ENCODE measurements at regions not wholly inside any gene's neighbourhood (a gene's known extent, or its start where the extent isn't known, plus 50 kb on each side); places are given as distances from the start of the nearest gene placed in this dataset.

GRCh38 chr10:90396721-90397120 lies 461.1 kb downstream of the HTR7 start:
- no peak for DNase-seq (ENCODE audit: low spot score, unreplicated experiment)
- H3K27me3 Mint-ChIP-seq = no peaks in the 10 kb centered on the region
- no peak for TF ChIP-seq CTCF (IDR thresholded peaks at IDR 0.05; ENCODE audit: unreplicated experiment)
- H3K36me3 Mint-ChIP-seq (ENCODE audit: insufficient read depth) = no peaks in the 10 kb centered on the region
- H3K27ac Mint-ChIP-seq = no peak overlapping the region
- no peaks in the 10 kb centered on the region for H3K4me1 Mint-ChIP-seq (ENCODE audit: low read depth)
- H3K9me3 Mint-ChIP-seq (ENCODE audit: low read depth) = no peaks in the 10 kb centered on the region
- no peak overlapping the region for H3K4me3 Mint-ChIP-seq (ENCODE audit: low read depth)

- no peaks in the 10 kb centered on the region for H3K9me3 Mint-ChIP-seq (ENCODE audit: low read depth)
- no peaks in the 10 kb centered on the region for H3K36me3 Mint-ChIP-seq (ENCODE audit: insufficient read depth)
- H3K4me3 Mint-ChIP-seq (ENCODE audit: low read depth) = no peak overlapping the region
These were observed 459.3 kb downstream of the HTR7 start for GRCh38 chr10:90398566-90398965.

GRCh38 chr10:90399782-90400181 lies 458.1 kb downstream of the HTR7 start:
- no peaks in the 10 kb centered on the region for H3K4me1 Mint-ChIP-seq (ENCODE audit: low read depth)
- H3K4me3 Mint-ChIP-seq (ENCODE audit: low read depth) = no peak overlapping the region
- no peak for TF ChIP-seq CTCF (IDR thresholded peaks at IDR 0.05; ENCODE audit: unreplicated experiment)
- no peaks in the 10 kb centered on the region for H3K36me3 Mint-ChIP-seq (ENCODE audit: insufficient read depth)
- no peaks in the 10 kb centered on the region for H3K9me3 Mint-ChIP-seq (ENCODE audit: low read depth)
- DNase-seq (ENCODE audit: low spot score, unreplicated experiment) = no peak
- no peak overlapping the region for H3K27ac Mint-ChIP-seq
- H3K27me3 Mint-ChIP-seq = no peaks in the 10 kb centered on the region

More at GRCh38 chr10:90398566-90398965, 459.3 kb downstream of the HTR7 start:
- Mint-ChIP-seq H3K27ac (no peak overlapping the region), H3K4me1 (ENCODE audit: low read depth) (no peaks in the 10 kb centered on the region), H3K27me3 (no peaks in the 10 kb centered on the region)
- no peak for TF ChIP-seq CTCF (IDR thresholded peaks at IDR 0.05; ENCODE audit: unreplicated experiment)
- no peak for DNase-seq (ENCODE audit: low spot score, unreplicated experiment)

- no peak overlapping the region for H3K27ac Mint-ChIP-seq
- H3K9me3 Mint-ChIP-seq (ENCODE audit: low read depth) = no peaks in the 10 kb centered on the region
- H3K4me1 Mint-ChIP-seq (ENCODE audit: low read depth) = peaks cover 2% of the 10 kb centered on the region
- no peaks in the 10 kb centered on the region for H3K36me3 Mint-ChIP-seq (ENCODE audit: insufficient read depth)
- no peaks in the 10 kb centered on the region for H3K27me3 Mint-ChIP-seq
- no peak for TF ChIP-seq CTCF (IDR thresholded peaks at IDR 0.05; ENCODE audit: unreplicated experiment)
- no peak for DNase-seq (ENCODE audit: low spot score, unreplicated experiment)
- H3K4me3 Mint-ChIP-seq (ENCODE audit: low read depth) = no peak overlapping the region
These were observed 454.4 kb downstream of the HTR7 start for GRCh38 chr10:90403211-90404000.

- no peak overlapping the region for H3K27ac Mint-ChIP-seq
- no peaks in the 10 kb centered on the region for H3K27me3 Mint-ChIP-seq
- H3K36me3 Mint-ChIP-seq (ENCODE audit: insufficient read depth) = no peaks in the 10 kb centered on the region
- no peak for DNase-seq (ENCODE audit: low spot score, unreplicated experiment)
- no peak overlapping the region for H3K4me3 Mint-ChIP-seq (ENCODE audit: low read depth)
- TF ChIP-seq CTCF (IDR thresholded peaks at IDR 0.05; ENCODE audit: unreplicated experiment) = no peak
- H3K9me3 Mint-ChIP-seq (ENCODE audit: low read depth) = peaks cover 13% of the 10 kb centered on the region
- peaks cover 2% of the 10 kb centered on the region for H3K4me1 Mint-ChIP-seq (ENCODE audit: low read depth)
These were observed 450.7 kb downstream of the HTR7 start for GRCh38 chr10:90407131-90407530.
